ENCODE measurements at regions not wholly inside any gene's neighbourhood (a gene's known extent, or its start where the extent isn't known, plus 50 kb on each side); places are given as distances from the start of the nearest gene placed in this dataset.

GRCh38 chr20:56903858-56904257 is 274.8 kb downstream of the TFAP2C start:
- no peak for TF ChIP-seq CTCF (IDR thresholded peaks at IDR 0.05)
- no peak for TF ChIP-seq EZH2 (IDR thresholded peaks at IDR 0.05)
- no peak for TF ChIP-seq EZH2phosphoT487 (IDR thresholded peaks at IDR 0.05)
